Sciatic nerve (tissue), 2 donors: ENCODE measurements at regions not wholly inside any gene's neighbourhood (a gene's known extent, or its start where the extent isn't known, plus 50 kb on each side); places are given as distances from the start of the nearest gene placed in this dataset.

Experiments
- ATAC-seq: fragments of 200-7000 bp; cut with Tn5 transposase; one replicate; pipeline ENCODE4 v1.9.1; 2020; ENCODE audit warnings: mild to moderate bottlenecking, moderate library complexity
- DNase-seq: peaks from one replicate; pipeline ENCODE4 v3.0.0-alpha.2; 2020; ENCODE audit warnings: low spot score
- intact Hi-C: fragments of 100-400 bp; cut with DNase I; formaldehyde crosslinking; loops from one replicate; pipeline ENCODE4 v1.14.2; 2022
- donor health status: DM: no; HTN: no; CAD: no.
- donor health status: DM: no; HTN: no; CAD: no.

GRCh38 chr1:2941907-2942306 is 79.4 kb upstream of the ACTRT2 start:
- DNase-seq (no peak), ATAC-seq (no peak)
- intact Hi-C loops: no loop called here

- DNase-seq: no peak
- ATAC-seq: no peak
- intact Hi-C loops: no loop called here
Observed at GRCh38 chr1:2942410-2942809, 78.9 kb upstream of the ACTRT2 start.

GRCh38 chr1:2943686-2944260 is 77.5 kb upstream of the ACTRT2 start:
- intact Hi-C loops: no loop called here
- DNase-seq (no peak), ATAC-seq (no peak)

GRCh38 chr1:2944705-2945104 is 76.6 kb upstream of the ACTRT2 start:
- DNase-seq (no peak), ATAC-seq (no peak)
- intact Hi-C loops: no loop called here

GRCh38 chr1:2945821-2946231 is 75.4 kb upstream of the ACTRT2 start:
- DNase-seq: no peak
- no peak for ATAC-seq
- intact Hi-C loops: no loop called here

GRCh38 chr1:2946291-2946690 is 75.0 kb upstream of the ACTRT2 start:
- intact Hi-C loops: no loop called here
- DNase-seq (no peak), ATAC-seq (no peak)

- intact Hi-C loops: no loop called here
- ATAC-seq (no peak), DNase-seq (no peak)
Observed at GRCh38 chr1:2946999-2947690, 74.1 kb upstream of the ACTRT2 start.

GRCh38 chr1:2948001-2948750 is 73.1 kb upstream of the ACTRT2 start:
- intact Hi-C loops: no loop called here
- no peak for DNase-seq

GRCh38 chr1:2948751-2949680 is 72.3 kb upstream of the ACTRT2 start:
- ATAC-seq (no peak), DNase-seq (no peak)
- intact Hi-C loops: no loop called here

More at GRCh38 chr1:2948001-2948750, 73.1 kb upstream of the ACTRT2 start:
- no peak for ATAC-seq

GRCh38 chr1:2949966-2950925 is 71.0 kb upstream of the ACTRT2 start:
- intact Hi-C loops: no loop called here
- ATAC-seq (no peak), DNase-seq (no peak)

GRCh38 chr1:2950926-2951305 is 70.4 kb upstream of the ACTRT2 start:
- no peak for ATAC-seq
- intact Hi-C loops: no loop called here
- no peak for DNase-seq

GRCh38 chr1:2951856-2952255 is 69.4 kb upstream of the ACTRT2 start:
- no peak for ATAC-seq
- intact Hi-C loops: no loop called here
- DNase-seq: no peak

GRCh38 chr1:2952371-2952770 is 68.9 kb upstream of the ACTRT2 start:
- intact Hi-C loops: no loop called here
- no peak for DNase-seq
- ATAC-seq: no peak

GRCh38 chr1:2952992-2953391 is 68.3 kb upstream of the ACTRT2 start:
- ATAC-seq: no peak
- intact Hi-C loops: no loop called here
- no peak for DNase-seq

GRCh38 chr1:2953688-2954285 is 67.5 kb upstream of the ACTRT2 start:
- intact Hi-C loops: no loop called here

GRCh38 chr1:2955652-2956051 is 65.6 kb upstream of the ACTRT2 start:
- DNase-seq (no peak), ATAC-seq (no peak)
- intact Hi-C loops: no loop called here

More at GRCh38 chr1:2953688-2954285, 67.5 kb upstream of the ACTRT2 start:
- DNase-seq: no peak
- ATAC-seq: no peak

GRCh38 chr1:2956576-2956975 is 64.7 kb upstream of the ACTRT2 start:
- DNase-seq: no peak
- intact Hi-C loops: no loop called here
- ATAC-seq: no peak

- intact Hi-C loops: no loop called here
- ATAC-seq (no peak), DNase-seq (no peak)
Observed at GRCh38 chr1:2957329-2957728, 63.9 kb upstream of the ACTRT2 start.
